Fibroblast of upper back skin (primary cell): ENCODE measurements at regions not wholly inside any gene's neighbourhood (a gene's known extent, or its start where the extent isn't known, plus 50 kb on each side); places are given as distances from the start of the nearest gene placed in this dataset.
"Not testable (repeated sequence)": the region's sequence is repeated elsewhere in the genome, so short reads cannot be mapped to it uniquely, and the experiment has no call there.

ENCODE experiments used
- DNase-seq: peaks from one replicate; pipeline ENCODE4 v3.0.0-alpha.2; 2013

GRCh38 chr5:97979740-97980139 lies 793.7 kb upstream of the RGMB start:
- peak; percentile 57 for DNase-seq

GRCh38 chr5:97980291-97980690 lies 793.2 kb upstream of the RGMB start:
- DNase-seq, result no peak

DNA sequence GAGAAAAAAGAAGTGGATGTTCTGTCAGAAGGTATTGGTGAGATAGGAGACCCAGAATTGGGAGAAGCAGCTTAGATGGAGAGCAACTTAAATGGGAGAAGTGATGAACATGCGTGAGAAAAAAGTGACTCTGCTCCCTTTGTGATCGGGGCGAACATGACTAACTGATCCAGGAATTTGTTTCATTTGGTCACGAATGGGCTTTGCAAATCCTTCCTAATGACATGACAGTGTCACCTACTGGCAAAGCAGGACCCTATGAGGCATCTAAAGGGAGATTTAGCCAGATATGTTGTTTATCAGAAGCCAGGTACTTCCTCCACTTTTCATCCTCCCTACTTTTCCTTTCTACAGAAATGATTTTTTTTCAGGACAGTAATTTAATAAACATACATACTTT lies 787.4 kb upstream of the RGMB start:
- DNase-seq, result peak; percentile 49

DNA sequence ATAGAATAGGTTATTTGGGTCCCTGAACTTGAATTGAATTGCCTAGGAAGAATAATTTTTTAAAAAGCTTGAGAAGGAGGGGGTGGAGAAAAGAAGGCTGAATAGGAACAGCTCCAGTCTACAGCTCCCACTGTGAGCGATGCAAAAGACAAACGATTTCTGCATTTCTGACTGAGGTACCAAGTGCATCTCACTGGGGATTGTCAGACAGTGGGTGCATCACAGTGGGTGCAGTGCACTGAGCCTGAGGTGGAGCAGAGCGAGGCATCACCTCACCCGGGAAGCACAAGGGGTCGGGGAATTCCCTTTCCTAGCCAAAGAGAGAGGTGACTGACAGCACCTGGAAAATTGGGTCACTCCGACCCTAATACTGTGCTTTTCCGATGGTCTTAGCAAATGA lies 782.2 kb upstream of the RGMB start:
- DNase-seq, result no peak

GRCh38 chr5:97998941-97999340 lies 774.5 kb upstream of the RGMB start:
- DNase-seq, result no peak

DNA sequence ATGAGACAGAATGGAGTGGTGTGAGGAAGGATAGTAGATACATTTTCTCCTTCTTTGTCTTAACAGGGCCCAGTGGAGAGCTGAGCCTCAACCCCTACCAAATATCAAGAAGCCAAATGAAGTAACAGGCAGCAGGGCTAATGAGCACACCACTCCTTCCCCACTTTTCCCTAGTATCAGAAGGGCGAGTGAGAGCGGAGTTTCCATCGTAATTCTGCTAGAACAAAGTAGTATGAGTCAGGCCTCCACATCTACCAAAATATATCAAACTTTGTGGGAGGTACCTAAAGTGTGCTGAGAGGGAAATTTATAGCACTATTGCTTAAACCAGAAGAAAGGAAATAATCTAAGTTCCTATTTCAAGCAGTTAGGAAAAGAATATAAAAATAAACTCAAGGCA lies 769.0 kb upstream of the RGMB start:
- DNase-seq, result peak; percentile 12

DNA sequence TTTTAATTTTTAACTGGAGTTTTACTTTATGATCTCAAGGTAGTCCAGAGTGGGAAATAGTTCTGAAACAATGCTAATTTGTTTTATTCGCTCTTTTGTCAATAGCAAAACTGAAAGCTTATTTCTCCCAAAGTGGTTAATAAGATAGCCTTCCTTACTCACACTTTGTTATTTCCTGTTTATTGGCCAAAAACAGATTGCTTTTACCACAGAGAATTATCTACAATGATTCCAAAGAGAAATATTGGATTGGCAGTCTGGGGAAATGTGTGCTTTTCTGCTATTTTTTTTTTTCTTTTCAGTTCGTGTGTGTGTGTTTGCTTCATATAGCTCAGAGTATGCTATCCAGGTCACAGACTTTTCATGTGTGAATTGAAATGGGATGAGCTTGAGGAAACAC lies 756.7 kb upstream of the RGMB start:
- no peak for DNase-seq

DNA sequence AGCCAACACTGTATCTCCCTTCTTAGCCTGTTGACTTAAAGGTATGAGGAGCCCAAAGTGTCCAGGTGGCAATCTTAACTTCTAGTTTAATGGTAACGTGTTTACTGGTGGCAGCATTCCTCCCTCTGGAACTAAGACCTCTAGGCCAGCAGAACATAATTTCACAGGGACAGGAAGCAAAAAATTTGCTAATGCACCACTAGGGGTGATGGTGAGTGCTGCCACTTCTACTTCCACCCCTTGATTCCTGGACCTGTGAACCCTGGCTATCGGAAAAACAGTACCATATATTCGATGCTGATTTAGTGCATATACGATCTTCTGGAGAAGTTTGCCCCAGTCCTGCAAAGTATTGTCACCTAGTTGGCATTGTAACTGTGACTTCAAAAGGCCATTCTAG lies 743.2 kb upstream of the RGMB start:
- DNase-seq, result not testable (repeated sequence)

DNA sequence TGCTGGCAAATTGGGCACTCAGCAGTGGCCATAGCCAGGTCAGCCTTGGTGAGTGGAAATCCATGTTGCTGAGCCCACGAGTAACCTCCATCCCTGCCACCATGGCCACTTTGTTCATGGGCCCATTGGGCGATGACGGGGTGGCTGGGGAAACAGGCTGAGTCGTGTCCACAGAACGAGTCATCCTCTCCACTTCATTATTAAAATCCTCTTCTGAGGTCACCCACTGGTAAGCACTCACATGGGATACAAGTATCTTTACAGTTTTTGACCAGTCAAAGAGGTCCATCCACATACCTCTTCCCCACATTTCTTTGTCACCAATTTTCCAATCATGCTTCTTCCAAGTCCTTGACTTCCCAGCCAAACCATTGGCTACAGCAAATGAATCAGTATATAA lies 742.4 kb upstream of the RGMB start:
- DNase-seq, result peak; percentile 9

DNA sequence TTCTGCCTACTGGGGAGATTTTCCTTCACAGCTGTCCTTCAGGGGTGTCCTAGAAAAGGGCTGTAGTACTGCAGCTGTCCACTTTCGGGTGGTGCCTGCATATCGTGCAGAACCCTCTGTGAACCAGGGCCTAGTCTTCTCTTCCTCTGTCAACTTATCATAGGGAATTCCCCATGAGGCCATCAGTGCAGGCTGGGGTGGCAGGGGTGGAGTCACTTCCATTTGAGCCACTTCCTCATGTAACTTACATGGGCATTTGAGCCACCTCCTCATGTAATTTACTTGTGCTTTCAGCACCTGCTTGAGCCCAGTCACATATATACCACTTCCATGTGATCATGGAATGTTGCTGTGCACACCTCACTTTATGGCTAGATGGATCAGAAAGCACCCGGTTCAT lies 742.0 kb upstream of the RGMB start:
- no peak for DNase-seq

GRCh38 chr5:98031926-98032325 lies 741.5 kb upstream of the RGMB start:
- no peak for DNase-seq

DNA sequence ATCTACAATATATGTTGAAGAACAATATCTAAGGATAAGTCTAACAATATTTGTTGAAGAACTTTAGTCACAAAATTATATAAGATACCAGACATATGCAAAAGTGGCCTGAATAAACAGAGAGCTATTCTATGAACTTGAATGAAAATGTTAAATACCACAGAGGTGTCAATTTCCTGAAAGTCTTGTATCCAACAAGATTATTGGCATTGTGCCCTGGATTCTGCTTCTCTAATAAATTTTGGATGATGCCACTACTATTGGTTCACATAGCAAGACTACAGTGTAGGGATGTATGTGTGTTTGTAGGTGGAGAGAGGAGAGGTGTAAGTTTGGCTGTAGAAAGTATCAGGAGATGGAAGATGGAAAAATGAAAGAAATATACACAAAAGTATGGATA lies 731.8 kb upstream of the RGMB start:
- DNase-seq, result peak; percentile 8

GRCh38 chr5:98042521-98042920 lies 730.9 kb upstream of the RGMB start:
- no peak for DNase-seq

DNA sequence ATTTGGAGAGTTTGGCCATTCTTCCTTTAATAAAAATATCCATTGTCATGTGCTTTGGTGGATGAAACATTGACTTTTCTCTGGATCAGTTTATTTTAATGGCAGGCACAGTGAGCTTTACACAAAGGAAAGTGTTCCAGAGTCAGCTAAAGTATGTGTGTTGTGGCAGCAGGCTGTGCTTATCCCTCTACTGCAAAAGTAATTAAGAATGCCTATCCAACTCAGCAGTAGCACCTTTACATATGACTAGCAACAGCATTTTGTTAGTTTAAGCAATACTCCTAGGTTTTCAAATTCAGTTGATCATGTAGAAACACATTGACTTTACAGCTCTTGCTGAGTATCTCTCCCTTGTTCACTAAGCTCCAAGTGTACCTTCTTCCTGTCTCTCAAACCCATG lies 730.5 kb upstream of the RGMB start:
- no peak for DNase-seq

DNA sequence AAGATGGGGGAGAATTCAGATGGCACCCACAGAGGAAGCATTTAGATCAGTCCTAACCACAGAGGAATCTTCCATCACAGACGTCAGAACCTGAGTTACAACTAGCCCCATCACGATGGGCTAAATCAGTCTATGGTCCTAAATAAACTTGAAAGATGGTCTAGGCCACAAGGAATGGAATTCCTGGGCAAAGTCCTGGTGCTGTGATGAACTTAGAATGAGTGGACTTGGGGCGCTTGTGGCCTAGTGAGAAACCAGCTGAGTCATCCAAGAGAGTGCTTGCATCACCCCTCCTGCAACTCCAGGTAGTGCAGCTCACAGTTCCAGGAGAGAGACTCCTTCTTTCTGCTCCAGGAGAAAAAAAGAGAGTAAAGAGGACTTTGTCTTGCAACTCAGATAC lies 722.9 kb upstream of the RGMB start:
- peak; percentile 43 for DNase-seq

DNA sequence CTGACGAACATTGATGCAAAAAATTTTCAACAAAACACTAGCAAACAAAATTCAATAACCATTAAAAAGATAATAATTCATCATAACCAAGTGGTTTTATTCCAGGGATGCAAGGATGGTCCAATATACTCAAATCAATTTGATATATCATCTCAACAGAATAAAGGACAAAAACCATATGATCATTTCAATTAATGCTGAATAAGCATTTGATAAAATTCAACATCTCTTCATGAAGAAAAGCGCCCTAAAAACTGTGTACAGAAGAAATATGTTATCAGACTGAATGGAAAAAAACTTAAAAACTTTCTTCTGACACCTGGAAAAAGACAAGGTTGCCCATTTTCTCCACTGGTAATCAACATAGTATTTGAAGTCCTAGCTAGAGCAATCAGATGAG lies 720.3 kb upstream of the RGMB start:
- DNase-seq, result no peak

DNA sequence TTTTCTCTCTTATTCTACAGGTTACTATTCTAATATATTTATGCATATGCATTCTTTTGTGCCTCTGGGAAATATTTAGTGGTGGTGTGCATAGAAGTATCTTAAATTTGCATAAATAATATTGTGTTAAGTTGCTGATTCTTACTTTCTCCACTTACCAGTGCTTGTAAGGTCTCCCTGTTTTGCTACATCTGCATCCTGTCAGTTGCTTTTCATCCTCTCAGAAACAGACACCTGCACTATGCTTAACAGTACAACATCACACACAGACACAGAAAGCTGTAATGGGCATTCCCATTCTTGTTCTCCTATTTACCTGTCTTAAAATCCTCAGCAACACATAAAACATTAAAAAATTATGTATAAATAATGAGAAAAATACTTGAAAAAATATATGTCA lies 713.3 kb upstream of the RGMB start:
- DNase-seq, result no peak

DNA sequence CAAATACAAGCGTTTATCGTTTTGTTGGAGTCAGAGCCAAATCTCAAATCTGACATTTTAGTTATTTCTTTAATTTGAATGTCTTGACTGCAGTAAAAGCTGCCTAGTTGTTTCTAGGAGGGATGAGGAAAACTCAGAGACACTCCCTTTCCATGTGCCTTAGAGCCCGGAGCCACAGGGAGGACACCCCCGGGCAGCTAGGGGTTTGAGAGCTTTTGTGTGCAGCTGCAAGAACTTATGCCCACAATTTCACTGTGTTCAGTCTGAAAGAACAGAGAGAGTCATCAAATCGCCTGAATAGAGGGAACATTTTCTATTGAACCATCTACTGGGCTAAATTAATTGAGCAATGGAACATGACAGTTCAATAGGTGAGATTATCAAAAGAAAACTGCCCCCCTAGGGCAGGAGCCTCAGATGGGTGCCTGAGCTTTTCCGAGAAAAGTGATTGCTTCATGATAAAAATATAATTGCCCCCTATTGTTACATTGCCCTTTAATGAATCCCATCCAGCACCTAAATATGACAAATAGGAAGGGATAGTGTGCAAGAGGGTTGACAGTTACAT lies 709.3 kb upstream of the RGMB start:
- no peak for DNase-seq

GRCh38 chr5:98065261-98065909 lies 708.1 kb upstream of the RGMB start:
- DNase-seq, result peak; percentile 46

- peak; percentile 15 for DNase-seq
Measured at GRCh38 chr5:98066910-98067309, 706.6 kb upstream of the RGMB start.

DNA sequence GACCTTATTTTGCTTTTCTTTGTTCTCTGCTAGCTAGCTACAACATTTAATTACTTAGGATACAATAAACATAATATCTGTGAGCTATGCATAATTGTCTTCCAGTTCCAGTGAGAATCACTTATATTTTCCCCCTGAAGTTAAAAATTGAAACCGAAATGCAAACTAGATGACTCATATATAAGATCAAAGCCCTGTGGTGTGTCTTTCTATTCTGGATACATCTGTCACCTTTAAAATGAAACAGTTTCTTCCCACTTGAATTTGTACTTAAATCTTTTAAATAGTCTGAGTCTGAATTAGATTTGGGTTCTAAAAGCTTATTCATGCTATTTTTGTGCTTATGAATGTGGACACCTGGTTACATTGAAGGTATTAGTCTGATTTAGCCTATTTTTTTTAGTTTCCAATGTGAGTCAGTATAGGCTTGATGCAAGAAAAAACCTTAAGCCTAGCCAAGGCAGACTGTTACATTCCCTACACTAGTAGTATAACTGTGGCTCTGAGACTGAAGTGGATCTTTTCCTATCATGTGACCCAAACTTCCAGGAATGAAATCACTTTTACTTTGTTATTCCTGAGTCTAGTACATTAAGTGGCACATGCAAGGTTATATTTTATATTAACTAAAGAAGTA lies 703.5 kb upstream of the RGMB start:
- peak; percentile 35 for DNase-seq

DNA sequence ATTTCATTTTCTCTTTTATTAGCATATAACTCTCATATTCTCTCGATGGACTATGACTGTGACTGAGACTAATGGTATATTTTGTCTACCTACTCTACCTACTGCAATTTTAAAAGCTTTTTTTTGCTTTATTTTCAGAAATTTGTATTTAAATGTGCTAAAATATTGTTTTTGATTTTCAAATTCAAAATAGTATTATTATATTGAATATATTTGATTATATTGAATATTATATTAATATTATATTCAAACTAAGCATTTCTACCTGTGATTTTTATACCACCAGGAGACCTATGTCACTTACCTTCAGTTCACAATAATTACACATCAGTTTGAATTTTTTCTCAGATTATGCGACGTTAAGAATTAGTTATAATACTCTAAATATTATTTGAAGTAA lies 700.5 kb upstream of the RGMB start:
- DNase-seq, result no peak

DNA sequence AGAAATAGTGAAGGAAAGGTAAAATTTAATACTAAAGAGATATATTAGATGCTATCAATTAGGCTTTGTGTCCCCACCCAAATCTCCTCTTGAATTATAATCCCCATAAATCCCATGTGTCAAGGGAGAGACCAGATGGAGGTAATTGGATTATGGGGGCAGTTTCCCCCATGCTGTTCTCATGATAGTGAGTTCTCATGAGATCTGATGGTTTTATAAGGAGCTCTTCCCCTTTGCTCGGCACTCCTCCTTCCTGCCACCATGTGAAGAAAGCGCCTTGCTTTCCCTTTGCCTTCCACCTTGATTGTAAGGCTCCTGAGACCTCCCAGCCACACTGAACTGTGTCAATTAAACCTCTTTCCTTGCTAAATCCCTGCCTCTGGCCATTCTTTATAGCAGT lies 697.0 kb upstream of the RGMB start:
- no peak for DNase-seq

DNA sequence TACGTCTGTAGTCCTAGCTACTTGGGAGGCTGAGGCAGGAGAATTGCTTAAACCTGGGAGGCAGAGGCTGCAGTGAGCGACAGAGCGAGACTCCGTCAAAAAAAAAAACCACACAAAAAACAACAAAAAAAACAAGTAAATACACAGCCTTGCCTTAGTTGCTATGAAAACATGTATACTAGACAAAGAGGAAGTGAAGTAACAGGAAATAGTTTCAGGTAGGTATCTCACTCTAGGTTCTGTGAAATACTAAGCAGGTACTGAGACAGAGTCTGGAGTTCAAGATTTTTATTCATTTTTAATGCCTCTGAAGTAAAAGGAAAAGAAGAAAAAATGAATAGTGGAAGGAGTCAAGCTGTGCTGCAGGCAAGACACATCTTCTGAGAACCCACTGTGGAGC lies 687.9 kb upstream of the RGMB start:
- no peak for DNase-seq

GRCh38 chr5:98095072-98095471 lies 678.4 kb upstream of the RGMB start:
- DNase-seq, result no peak
